ENCODE measurements at regions not wholly inside any gene's neighbourhood (a gene's known extent, or its start where the extent isn't known, plus 50 kb on each side); places are given as distances from the start of the nearest gene placed in this dataset.
"Not testable (repeated sequence)": the region's sequence is repeated elsewhere in the genome, so short reads cannot be mapped to it uniquely, and the experiment has no call there.

DNA sequence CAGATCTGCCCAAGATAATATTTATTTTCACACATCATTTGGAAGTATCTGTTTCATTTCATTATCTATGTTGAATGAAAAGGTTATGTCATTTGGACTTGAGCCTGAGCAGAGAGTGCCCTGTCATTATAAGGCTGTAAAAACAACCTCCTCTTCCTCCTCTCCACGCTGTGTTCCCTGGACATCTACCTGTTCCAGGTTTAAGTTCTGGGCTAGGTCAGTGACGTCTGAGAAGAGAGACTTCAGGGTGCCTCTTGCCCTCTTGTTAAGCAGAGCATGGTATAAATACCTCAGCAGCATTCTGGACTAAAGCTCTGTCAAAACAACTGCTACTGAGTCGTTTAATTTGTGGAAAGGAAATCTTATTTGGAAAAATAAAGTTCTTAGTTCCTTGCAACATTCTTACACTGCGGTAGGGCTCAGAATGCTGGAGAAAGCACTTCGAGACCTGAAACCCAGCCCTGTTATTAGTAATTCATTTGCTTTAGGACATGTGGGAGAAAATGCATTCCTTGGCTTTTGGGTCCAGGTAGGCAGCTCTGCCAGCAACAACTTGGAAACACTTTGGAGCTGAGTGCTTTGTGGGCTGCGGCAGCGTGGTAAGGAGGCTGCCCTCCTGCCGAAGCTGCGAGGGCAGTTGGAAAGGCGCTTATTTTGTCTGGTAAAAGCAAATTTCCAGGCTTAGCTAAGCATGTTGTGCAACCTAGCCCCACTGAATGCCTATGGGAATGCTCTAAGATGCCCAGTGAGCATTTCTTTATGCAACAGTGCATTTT, 91.8 kb upstream of the NEDD4L start:
- DNase-seq: no peak

DNA sequence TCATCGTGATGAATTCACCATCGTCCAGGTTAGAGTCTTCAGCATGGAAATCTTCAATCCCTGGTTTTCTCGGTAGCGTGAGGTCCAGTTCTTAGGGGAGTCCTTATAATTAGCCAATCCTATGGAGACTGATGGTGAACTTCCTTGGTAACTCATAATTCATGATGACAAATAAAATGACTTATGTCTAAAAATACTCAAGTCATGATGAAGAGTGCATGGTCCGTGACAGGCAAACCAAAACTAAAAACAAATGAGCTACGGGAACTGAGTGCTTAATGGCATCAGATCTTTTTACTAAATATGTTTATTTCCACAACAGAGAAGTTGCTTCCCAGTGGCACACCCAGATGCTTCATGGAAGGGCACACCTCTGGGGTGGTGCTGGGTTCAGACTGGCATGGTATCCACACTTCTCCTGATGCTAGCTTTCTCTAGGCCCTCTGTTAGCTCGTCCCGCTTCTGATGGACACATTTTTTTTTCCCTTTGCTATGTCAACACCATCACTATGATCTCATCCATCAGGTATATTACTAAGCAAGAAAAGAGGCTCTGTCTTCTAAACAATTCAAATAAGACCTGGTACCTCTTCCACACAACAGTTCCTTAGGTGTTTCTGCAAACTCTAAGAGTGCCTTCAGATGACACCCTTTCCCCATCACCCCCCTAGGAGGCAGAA, 92.8 kb upstream of the NEDD4L start:
- DNase-seq: no peak

DNA sequence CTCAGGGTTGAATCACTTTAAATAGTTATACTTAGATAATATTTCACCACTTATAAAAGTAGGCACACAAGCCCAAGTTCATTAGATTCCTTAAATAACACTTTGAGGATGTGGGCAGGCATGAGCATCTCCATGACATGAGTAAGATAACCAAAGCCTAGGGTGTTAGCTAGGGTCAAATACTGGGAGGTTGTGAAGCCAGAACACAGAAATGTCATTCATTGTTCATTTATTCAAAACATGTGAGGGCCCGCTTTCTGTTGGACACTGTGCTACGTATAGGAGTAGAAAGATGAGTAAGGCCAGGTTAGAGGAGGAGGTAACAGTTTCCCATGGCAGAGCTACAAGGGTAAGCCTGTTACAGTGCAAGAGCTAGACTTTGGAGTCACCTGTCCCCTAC, 93.5 kb upstream of the NEDD4L start:
- no peak for DNase-seq

GRCh38 chr18:57949335-57949734, 94.7 kb upstream of the NEDD4L start:
- DNase-seq: not testable (repeated sequence)

DNA sequence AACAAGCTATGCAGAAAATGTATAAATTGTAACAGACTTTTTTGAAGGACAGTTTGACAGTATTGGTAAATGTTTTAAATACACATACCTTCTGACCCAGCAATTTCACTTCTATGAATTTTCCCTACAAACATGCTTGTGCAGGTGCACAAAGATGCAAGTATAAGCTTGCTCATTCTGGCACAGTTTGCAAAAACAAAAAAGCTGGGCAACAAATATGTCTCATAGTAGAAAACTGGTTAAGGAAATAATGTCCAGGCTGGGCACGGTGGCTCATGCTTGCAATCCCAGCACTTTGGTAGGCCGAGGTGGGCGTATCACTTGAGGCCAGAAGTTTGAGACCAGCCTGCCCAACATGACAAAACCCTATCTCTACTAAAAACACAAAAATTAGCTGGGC, 96.9 kb upstream of the NEDD4L start:
- DNase-seq: no peak

- no peak for DNase-seq
These were observed 100.3 kb upstream of the NEDD4L start for GRCh38 chr18:57943723-57944122.

DNA sequence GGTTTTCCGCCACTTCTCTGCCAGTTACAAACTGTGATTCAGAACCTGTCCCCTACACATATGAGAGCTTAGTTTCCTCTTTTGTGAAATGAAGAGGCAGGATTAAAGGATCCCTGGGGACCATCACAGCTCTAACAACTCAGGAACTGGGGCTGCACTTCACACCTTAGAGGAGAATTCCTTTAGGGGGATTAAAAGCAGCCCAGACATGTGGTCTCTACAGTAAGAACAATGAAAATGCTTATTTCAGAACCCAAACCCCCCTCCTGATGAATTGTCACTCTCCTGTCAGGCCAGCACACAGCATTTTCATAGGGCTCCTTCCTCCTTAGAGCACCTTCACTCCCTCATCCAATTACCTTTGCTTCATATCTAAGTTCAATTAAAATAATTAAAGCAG, 101.5 kb upstream of the NEDD4L start:
- DNase-seq: no peak

- no peak for DNase-seq
These were observed 102.1 kb upstream of the NEDD4L start for GRCh38 chr18:57941841-57942489.

DNA sequence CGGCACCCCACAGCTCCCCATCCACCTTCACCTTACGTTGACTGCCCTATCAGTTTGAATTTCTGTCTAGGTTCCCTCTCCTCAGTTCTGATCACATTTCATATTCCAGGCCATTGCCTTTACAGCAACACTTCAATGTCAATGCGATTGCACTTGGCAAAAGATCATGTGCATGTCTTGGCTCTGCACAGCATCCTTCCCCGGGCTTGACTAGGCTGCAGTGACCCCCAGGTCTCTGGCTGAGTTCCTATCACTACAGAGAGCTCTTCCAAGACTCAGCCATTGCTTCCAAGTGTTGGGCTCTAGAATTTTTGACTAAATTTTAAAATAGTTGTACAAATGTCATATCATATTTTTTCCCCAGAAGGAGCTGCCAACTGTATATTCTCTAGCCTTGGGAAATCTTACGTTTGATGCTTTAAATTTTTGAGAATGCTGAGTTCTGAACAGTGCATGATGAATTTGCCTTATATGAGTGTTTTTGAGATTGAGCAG, 103.8 kb upstream of the NEDD4L start:
- DNase-seq: no peak

DNA sequence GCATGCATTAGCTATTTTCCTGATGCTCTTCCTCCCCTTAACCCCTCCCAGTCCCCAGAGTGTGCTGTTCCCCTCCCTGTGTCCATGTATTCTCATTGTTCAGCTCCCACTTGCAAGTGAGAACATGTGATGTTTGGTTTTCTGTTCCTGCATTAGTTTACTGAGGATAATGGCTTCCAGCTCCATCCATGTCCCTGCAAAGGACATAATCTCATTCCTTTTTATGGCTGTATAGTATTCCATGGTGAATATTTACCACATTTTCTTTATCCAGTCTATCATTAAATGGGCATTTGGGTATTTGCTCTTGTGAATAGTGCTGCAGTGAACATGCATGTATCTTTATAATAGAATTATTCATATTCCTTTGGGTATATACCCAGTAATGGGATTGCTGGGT, 109.7 kb upstream of the NEDD4L start:
- DNase-seq: not testable (repeated sequence)

DNA sequence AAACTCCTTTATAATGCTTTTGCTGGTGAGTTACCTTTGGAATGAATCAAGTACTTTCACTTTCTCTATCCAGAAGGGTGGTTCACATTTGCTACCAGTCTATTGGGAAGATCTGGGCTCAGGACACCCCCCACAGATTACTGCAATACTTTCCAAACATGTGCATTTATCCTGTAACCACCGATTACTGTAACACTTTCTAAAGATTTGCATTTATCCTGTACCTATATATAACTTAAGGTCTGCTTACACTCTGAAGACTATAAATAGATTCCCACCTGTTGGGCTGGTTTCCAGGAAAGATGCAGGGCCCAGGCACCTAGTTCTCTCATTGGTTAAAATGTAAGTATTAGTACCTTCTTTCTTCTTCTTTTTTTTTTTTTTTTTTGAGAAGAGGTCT, 113.0 kb upstream of the NEDD4L start:
- no peak for DNase-seq

GRCh38 chr18:57930476-57930875, 113.5 kb upstream of the NEDD4L start:
- DNase-seq: no peak

- no peak for DNase-seq
These were observed 114.1 kb upstream of the NEDD4L start for GRCh38 chr18:57929922-57930321.

- DNase-seq: no peak
These were observed 115.6 kb upstream of the NEDD4L start for GRCh38 chr18:57928466-57928865.

DNA sequence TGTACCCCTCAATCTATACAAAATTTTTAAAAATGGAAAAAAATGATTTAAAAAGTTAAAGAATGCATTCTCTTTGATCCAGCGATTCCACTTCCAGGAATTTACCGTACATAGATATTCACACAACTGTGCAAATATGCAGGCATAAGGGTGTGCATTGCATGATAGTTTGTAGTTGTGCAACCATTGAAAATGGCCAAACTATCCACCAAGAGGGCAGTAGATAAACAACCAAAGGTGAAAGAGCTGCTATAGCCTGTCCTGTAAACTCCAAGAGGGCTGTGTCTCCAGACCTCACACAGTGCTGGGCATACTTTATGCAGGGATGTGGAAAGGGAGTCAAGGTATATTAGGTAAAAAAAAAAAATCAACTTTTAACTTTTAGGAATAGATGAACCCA, 116.5 kb upstream of the NEDD4L start:
- no peak for DNase-seq

DNA sequence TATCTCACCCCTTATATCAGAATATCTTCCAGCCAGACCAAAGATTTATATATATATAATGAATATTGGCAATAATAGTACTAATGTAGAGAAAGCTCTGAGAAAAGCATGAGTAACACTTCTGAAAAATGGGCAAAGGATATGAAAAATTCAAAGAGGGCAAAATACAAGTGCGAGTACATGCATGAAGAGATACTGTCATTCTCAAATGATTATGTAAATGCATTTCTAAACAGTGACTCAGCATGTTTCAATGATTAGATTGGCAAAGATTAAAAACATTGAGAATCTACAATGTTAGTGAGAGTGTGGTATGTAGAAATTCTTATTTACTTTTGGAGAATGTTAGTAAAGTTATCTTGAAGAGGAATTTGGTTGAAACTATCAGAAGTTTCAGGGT, 118.3 kb upstream of the NEDD4L start:
- DNase-seq: no peak

- no peak for DNase-seq
These were observed 120.4 kb upstream of the NEDD4L start for GRCh38 chr18:57923611-57924010.

- DNase-seq: no peak
These were observed 119.8 kb upstream of the ATP8B1 start for GRCh38 chr18:57922885-57923284.

DNA sequence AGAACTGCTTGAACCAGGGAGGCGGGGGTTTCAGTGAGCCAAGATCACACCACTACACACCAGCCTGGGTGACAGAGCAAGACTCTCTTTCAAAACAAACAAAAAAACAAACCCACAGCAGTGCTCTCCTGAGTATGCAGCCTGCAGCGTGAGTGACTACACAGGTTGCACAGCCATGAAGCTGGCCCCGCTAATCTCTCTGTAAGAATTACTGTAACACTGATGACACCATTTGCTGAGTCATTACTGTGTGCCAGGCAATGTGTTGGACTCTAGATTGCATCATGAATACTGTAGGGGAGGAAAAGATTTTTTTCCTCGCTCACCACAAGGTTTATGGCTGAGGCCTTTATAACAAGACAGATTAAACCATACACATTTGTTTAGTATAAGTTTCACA, 118.6 kb upstream of the ATP8B1 start:
- no peak for DNase-seq

GRCh38 chr18:57920036-57920435, 116.9 kb upstream of the ATP8B1 start:
- DNase-seq: no peak

DNA sequence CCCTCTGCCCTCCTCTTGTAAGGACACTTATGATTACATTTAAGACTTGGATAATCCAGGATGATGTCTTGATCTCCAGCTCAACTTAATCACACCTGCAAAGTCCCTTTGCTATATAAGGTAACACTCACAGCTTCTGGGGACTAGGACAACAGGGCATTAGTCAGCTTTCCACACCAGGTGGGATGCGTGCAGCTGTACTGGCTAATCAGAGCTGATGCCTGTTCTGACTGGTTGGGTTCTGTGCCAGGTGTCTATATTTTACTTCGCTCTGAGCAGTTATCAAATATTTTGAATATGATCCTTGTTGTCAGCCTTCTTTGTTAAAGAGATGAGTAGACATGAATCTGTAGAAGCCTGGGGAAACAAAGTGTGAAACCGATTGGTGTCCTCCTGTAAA, 115.5 kb upstream of the ATP8B1 start:
- DNase-seq: no peak

DNA sequence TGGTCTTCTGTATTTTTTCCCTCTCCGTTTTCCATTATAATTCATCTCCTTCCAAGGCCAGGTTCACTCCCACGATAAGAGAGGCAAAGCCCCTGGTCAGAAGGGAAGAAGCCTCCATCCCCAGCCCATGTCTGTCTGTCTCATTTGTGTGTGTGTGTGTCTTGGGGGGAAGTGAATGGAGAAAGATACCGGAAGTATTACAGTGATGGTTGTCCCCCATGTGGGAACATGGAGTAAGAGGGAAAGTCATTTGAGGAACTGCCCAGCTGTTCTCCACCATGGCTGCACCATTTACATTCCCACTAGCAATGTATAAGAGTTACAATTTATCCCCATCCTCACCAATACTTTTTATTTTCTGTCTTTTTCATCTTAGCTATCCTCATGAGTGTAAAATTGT, 113.6 kb upstream of the ATP8B1 start:
- no peak for DNase-seq

GRCh38 chr18:57915865-57916582, 112.9 kb upstream of the ATP8B1 start:
- DNase-seq: no peak
